ENCODE measurements at regions not wholly inside any gene's neighbourhood (a gene's known extent, or its start where the extent isn't known, plus 50 kb on each side); places are given as distances from the start of the nearest gene placed in this dataset.

DNA sequence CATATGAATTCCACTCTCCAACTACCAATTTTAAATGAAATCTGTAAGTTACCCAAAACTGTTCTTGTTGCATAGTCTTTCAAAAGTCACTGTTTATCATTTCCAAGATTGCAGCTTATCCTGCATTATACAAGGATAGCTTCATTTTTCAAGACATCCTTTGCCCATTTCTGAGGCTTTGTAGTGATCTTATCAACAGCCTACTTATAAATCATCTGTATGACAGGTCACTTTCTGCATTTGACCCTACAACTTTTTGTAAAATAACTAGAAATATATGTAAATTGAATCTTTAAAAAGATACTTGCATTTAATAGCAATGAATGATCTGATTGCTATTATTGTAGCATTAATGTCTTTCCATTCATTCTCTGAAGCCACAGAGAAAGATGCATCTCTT lies 521.1 kb downstream of the UTRN start:
- TF ChIP-seq POLR2A (IDR thresholded peaks at IDR 0.05; ENCODE audit: low read length) (no peak), GATA1 (IDR thresholded peaks at IDR 0.05; ENCODE audit: low read depth, low read length) (no peak)
